Activated CD4-positive, alpha-beta T cell treated with anti-CD3 and anti-CD28 coated beads, Interleukin-2, Interleukin-4, amounts not matched to agents 100 ng/mL and 50 ng/mL, durations not matched to agents 16 hours and 8 hours (primary cell): ENCODE measurements at regions not wholly inside any gene's neighbourhood (a gene's known extent, or its start where the extent isn't known, plus 50 kb on each side); places are given as distances from the start of the nearest gene placed in this dataset.

Experiments
- DNase-seq: peaks from one replicate; pipeline ENCODE4 v3.0.0-alpha.2; 2020; ENCODE audit warnings: low spot score

GRCh38 chr11:30089921-30090320, 73.1 kb upstream of the KCNA4 start:
- DNase-seq = no peak

DNA sequence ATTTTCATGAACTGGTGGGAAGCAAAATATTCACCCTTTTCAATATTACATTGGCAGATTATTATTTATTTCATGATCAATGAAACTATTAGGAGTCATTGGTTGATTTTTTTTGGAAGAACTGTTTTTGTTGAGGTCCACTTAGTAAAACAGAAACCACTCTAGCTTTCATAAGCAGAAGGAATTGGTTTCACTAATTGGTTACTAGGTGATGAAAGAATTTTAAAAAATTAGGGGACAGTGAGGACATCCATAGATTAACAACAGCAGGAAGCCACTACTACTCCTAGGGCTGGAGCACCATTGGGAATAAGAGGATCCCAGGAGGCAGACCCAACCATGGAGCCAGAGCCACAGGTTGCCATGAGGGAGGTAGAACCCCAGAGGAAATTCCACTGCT, 74.4 kb upstream of the KCNA4 start:
- no peak for DNase-seq

DNA sequence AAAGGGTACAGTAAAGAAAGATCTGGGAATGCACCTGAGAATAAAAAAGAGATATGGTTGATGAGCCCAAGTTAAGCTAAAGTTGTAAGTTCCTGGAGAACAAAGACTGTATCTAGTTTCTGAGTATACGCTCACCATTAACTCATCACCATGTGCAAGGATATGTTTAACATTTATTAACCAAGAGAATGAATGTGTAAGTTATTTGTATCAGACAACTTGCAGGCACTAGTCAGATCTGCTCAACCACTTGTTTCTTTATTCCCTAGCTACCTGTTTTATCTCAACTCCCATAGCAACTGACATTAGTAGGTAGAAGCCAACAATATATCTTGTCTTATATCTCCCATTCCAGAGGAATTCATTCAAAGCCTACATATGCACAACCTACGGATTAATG, 74.9 kb upstream of the KCNA4 start:
- DNase-seq = no peak

DNA sequence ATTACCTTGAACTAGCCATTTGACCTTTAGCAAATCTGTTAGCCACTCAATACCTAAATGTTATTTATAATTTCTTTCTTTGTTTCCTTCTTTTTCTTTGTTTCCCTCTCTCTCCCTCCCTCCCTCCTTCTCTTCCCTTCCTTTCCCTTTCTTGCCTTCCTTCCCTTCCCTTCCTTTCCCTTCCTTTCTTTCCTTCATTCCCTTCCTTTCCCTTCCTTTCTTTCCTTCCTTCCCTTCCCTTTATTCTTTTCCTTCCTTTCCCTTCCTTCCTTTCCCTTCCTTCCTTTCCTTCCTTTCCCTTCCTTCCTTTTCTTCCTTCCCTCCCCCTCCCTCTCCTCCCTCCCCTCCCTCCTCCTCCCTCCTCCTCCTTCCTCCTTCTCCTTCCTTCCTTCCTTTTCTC, 75.7 kb upstream of the KCNA4 start:
- no peak for DNase-seq

DNA sequence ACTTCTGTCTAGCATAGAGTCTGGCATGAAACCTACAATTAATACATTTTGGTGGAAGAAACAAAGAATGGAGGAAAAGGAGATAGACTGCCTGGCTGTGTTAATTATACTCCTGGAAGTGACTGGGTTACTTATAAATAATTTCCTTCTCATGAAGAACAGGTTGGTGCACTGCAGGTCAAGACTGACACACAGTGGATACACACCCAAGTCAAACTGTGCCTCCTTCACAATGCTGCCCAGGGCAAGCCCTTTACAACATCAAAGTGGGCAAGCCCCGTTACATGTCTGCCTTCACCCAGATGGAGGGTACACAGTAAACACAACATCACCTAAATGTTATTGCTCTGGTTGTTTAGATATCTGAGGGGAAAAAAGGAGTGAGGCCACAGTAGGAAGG, 83.7 kb upstream of the KCNA4 start:
- DNase-seq = no peak

GRCh38 chr11:30106222-30107181, 89.7 kb upstream of the KCNA4 start:
- DNase-seq = no peak

- DNase-seq = no peak
These were observed 91.1 kb upstream of the KCNA4 start for GRCh38 chr11:30107899-30108298.

DNA sequence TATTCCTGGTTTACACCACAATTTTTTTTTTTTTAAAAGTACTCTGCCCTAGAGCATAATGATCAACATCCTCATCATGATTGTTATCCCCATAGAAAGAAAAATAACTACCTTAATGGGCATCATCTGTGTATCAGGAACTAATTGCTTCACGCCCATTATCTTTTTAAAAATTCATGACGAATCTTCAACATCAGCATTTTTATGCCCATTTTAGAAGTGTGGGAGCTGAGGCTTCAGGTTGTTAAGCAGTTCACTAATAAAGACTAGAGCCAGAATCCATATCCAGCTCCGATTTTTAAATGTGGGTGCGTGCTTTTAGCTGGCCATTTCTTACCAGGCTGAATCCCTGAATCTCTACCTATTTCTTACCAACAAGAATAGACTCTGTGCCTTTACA, 92.9 kb upstream of the KCNA4 start:
- DNase-seq = no peak

- DNase-seq = no peak
These were observed 93.9 kb upstream of the KCNA4 start for GRCh38 chr11:30110691-30111090.

DNA sequence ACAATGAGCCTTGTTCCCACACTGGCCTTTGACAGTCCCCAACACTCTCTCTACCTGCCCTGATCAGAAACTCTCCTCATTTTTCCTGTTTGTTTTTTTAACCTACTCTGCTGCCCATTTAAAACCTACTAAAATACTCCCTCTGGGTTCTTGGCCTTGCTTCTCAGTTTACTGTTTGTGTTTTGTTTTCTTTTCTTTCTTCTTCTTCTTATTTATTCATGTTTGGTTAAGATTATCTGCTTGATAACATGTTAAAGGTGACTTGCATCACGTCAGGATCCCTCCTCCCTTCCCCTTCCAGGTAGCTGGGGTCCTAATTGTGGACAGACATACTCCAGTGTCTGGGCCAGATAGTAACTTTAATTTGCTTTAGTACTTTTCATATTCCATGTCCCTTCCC, 95.0 kb upstream of the KCNA4 start:
- no peak for DNase-seq

DNA sequence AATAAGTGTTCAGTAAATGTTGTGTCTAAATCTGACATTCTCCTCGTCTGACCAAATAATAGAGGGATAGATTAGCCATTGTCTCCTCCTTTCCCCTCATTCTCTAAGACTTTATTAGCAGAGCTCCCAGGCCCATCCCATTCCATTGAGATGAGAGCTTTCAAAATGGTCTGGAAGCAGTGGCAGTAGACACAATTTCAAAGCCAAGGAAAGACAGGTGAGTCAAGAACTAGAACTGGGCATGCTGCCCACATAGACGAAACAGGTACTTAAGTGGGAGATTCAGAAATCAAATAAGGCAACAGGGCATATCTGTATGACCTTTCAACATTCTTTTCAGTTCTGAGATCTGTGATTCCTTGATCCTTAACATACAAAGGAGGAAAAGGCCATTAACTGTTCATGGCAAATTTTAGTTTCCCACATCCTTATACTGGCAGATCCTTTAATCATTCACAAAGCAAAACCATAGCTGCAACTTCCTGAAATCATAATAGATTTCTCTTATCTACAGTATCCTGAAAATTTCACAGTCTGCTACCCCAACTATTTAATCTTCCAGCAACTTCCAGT, 96.6 kb upstream of the KCNA4 start:
- no peak for DNase-seq

DNA sequence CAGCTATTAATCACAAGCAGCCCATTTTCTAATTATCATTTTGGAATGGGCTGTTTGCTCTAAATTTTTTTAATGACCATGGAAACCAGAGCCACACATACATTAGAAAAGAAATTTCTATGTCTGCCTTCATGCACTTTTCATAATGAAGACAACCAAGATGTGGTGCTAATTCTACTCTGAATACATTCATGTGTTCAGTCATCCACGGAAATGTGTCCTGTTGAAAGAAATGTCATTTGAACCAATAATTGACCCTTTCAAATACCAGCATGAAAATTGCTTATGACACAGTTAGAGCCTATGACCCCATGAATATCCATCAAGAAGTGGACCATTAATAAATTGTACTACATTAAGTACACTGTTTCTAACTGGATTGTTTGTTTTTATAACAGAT, 99.7 kb upstream of the KCNA4 start:
- no peak for DNase-seq

GRCh38 chr11:30120045-30120589, 103.3 kb upstream of the KCNA4 start:
- DNase-seq = no peak

DNA sequence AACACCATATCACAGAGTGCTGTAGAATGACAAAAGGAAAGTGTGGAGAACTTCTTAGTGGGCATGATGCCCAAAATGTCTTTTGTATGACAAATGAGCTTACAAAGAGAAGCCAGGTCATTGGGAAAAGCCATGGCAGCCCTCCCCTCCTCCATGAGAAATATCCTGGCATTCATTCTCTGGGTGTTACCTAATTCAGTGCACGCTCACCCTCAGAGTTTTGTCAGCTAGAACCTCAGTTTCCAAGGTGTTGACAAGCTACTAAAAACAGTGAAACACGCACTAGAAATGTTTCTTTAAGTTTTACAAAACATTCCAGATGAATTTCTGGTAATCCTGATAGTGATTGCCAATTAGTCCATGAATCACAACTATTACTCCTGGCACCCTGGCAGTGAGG, 105.4 kb upstream of the FSHB start:
- no peak for DNase-seq

- peak; percentile 12 for DNase-seq
These were observed 102.4 kb upstream of the FSHB start for GRCh38 chr11:30128269-30128932.

- DNase-seq = no peak
These were observed 99.3 kb upstream of the FSHB start for GRCh38 chr11:30131535-30131934.

DNA sequence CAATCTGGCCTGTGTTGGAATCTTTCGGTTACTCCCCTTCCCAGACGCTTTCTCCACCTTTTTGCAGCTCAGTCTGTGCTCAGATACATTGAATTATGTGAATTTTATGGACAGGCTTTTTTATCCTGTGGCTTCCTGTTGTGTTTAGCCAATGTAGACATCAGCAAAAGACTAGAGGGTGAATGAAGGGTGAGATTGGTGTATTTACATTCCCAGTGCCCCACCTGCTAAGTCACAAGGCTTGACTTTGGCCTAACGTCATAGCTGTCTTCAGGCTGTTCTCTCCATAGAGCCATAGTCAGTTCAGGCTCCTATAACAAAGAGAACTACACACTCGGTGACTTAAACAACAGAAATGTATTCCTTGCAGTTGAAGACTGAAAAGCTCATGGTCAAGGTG, 97.5 kb upstream of the FSHB start:
- DNase-seq = no peak

DNA sequence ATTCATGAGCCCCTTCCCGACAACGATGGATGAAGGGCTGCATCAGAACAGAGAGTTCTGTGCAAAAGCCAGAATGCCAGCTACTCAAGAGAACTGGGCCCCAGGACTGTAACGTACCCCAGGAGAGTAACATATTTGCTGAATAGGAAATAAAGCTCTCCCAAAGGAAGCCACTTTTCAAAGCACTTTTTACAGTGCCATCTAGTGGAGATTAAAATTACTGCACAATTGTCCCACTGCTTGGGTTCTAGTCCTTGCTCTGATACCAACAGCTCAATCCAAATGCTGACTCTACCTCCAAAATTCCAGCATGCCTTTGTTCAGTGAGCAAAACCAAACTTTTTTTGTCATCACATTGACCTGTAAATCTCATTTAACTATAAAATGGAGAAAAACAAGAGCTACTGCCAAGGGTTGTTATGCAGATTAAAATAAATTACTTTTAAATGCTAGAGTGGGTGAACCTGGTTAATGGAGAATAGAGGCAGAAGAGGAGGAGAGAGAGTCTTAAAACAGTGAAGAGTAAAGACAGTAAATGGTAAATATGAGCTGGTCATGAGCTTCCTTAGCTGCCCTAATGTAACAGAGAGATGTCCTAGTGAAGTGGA, 87.6 kb upstream of the FSHB start:
- DNase-seq = peak; percentile 54

- DNase-seq = no peak
These were observed 83.5 kb upstream of the FSHB start for GRCh38 chr11:30147293-30147692.

GRCh38 chr11:30149998-30150397, 80.8 kb upstream of the FSHB start:
- no peak for DNase-seq

- no peak for DNase-seq
These were observed 80.4 kb upstream of the FSHB start for GRCh38 chr11:30150425-30150824.

GRCh38 chr11:30153008-30153407, 77.8 kb upstream of the FSHB start:
- DNase-seq = no peak
